NCI-H69 (cell line): ENCODE measurements at regions not wholly inside any gene's neighbourhood (a gene's known extent, or its start where the extent isn't known, plus 50 kb on each side); places are given as distances from the start of the nearest gene placed in this dataset.

ENCODE experiments used
- DNase-seq: peaks from one replicate; lab custom pipeline; 2025; lab: John Stamatoyannopoulos, UW

GRCh38 chr16:17803625-17804410 is 333.1 kb upstream of the XYLT1 start:
- DNase-seq: no peak

- no peak for DNase-seq
These were observed 331.8 kb upstream of the XYLT1 start for GRCh38 chr16:17802571-17802970.

GRCh38 chr16:17801068-17801467 is 330.3 kb upstream of the XYLT1 start:
- DNase-seq: no peak

- no peak for DNase-seq
These were observed 328.0 kb upstream of the XYLT1 start for GRCh38 chr16:17798716-17799115.

GRCh38 chr16:17793354-17793753 is 322.6 kb upstream of the XYLT1 start:
- no peak for DNase-seq

GRCh38 chr16:17784073-17784472 is 313.3 kb upstream of the XYLT1 start:
- no peak for DNase-seq

GRCh38 chr16:17780181-17780580 is 309.4 kb upstream of the XYLT1 start:
- DNase-seq: no peak

GRCh38 chr16:17777408-17777863 is 306.7 kb upstream of the XYLT1 start:
- DNase-seq: no peak

GRCh38 chr16:17776888-17777287 is 306.1 kb upstream of the XYLT1 start:
- DNase-seq: no peak

GRCh38 chr16:17776465-17776864 is 305.7 kb upstream of the XYLT1 start:
- DNase-seq: no peak

GRCh38 chr16:17775061-17775460 is 304.3 kb upstream of the XYLT1 start:
- no peak for DNase-seq

GRCh38 chr16:17773698-17774101 is 302.9 kb upstream of the XYLT1 start:
- peak; percentile 12 for DNase-seq

GRCh38 chr16:17770104-17770503 is 299.3 kb upstream of the XYLT1 start:
- DNase-seq: no peak

- DNase-seq: no peak
These were observed 298.3 kb upstream of the XYLT1 start for GRCh38 chr16:17769065-17769464.

- no peak for DNase-seq
These were observed 297.5 kb upstream of the XYLT1 start for GRCh38 chr16:17768257-17768656.

GRCh38 chr16:17766012-17766411 is 295.3 kb upstream of the XYLT1 start:
- no peak for DNase-seq

- no peak for DNase-seq
These were observed 289.0 kb upstream of the XYLT1 start for GRCh38 chr16:17759451-17760390.

- DNase-seq: no peak
These were observed 287.0 kb upstream of the XYLT1 start for GRCh38 chr16:17757808-17758207.

- no peak for DNase-seq
These were observed 284.4 kb upstream of the XYLT1 start for GRCh38 chr16:17755158-17755557.

- no peak for DNase-seq
These were observed 282.7 kb upstream of the XYLT1 start for GRCh38 chr16:17753434-17753833.

- DNase-seq: no peak
These were observed 278.9 kb upstream of the XYLT1 start for GRCh38 chr16:17749706-17750105.

- DNase-seq: no peak
These were observed 277.4 kb upstream of the XYLT1 start for GRCh38 chr16:17748044-17748719.
